MM.1S (cell line): ENCODE measurements at regions not wholly inside any gene's neighbourhood (a gene's known extent, or its start where the extent isn't known, plus 50 kb on each side); places are given as distances from the start of the nearest gene placed in this dataset.

Experiments used
- CTCF ChIP-seq: fragments of 300-600 bp; sonication (generic); IDR thresholded peaks from 2 replicates; pipeline ENCODE4 v1.5.1; 2016; ENCODE audit warnings: antibody characterized with exemption, low read length, mixed read lengths
- EZH2 ChIP-seq: fragments of 300-600 bp; sonication (generic); optimal IDR thresholded peaks from 2 replicates; pipeline ENCODE3; 2017; ENCODE audit warnings: low read depth, mild to moderate bottlenecking, antibody characterized with exemption, low read length, mixed read lengths
- EZH2phosphoT487 ChIP-seq: fragments of 300-600 bp; sonication (generic); IDR thresholded peaks from 2 replicates; pipeline ENCODE4 v1.6.1; 2018; ENCODE audit warnings: antibody characterized with exemption, low read length

- no peak for TF ChIP-seq CTCF
- TF ChIP-seq EZH2, result no peak
- TF ChIP-seq EZH2phosphoT487, result no peak
Measured at GRCh38 chrX:109857584-109858228, 124.6 kb upstream of the ACSL4 start.
